Heart left ventricle (tissue), 16 donors: ENCODE measurements at regions not wholly inside any gene's neighbourhood (a gene's known extent, or its start where the extent isn't known, plus 50 kb on each side); places are given as distances from the start of the nearest gene placed in this dataset.

Experiments
- ATAC-seq, 4 donors: fragments of 200-7000 bp; cut with Tn5 transposase; one replicate each; pipeline ENCODE4 v1.9.1; 2020 to 2022; ENCODE audit warnings: moderate library complexity in 4 of 4, mild to moderate bottlenecking in 3 of 4, moderate number of reproducible peaks in 1 of 4
- DNase-seq, 5 donors: peaks; one replicate each; pipeline ENCODE4 v3.0.0-alpha.2; 2020
- H3K27ac ChIP-seq, 12 donors: fragments of 200-600 bp; sonication (generic) in 4 of 12; one replicate each; pipeline versions ENCODE4 v1.5.0 to v1.8.0; 2016 to 2022; ENCODE audit warnings: mild to moderate bottlenecking in 2 of 12
- H3K27me3 ChIP-seq, 9 donors: fragments of 200-600 bp; sonication (generic) in 2 of 9; one replicate each; pipeline versions ENCODE4 v1.5.1 to v1.8.0; 2016 to 2022; ENCODE audit warnings: mild to moderate bottlenecking in 3 of 9
- H3K36me3 ChIP-seq, 9 donors: fragments of 200-600 bp; sonication (generic) in 2 of 9; one replicate each; pipeline versions ENCODE4 v1.5.0 to v1.8.0; 2018 to 2022; ENCODE audit warnings: mild to moderate bottlenecking in 2 of 9
- H3K4me1 ChIP-seq, 12 donors: fragments of 200-600 bp; sonication (generic) in 4 of 12; one replicate each; pipeline versions ENCODE4 v1.5.0 to v1.8.0; 2016 to 2022; ENCODE audit warnings: mild to moderate bottlenecking in 3 of 12
- H3K4me3 ChIP-seq, 12 donors: fragments of 200-600 bp; sonication (generic) in 4 of 12; one replicate each; pipeline versions ENCODE4 v1.5.0 to v1.8.0; 2017 to 2022; ENCODE audit warnings: mild to moderate bottlenecking in 9 of 12, moderate library complexity in 4 of 12
- H3K9me3 ChIP-seq, 12 donors: fragments of 200-600 bp; sonication (generic) in 4 of 12; one replicate each; pipeline versions ENCODE4 v1.5.0 to v1.8.0; 2016 to 2022; ENCODE audit warnings: mild to moderate bottlenecking in 1 of 12
- CTCF ChIP-seq, 12 donors: fragments of 200-600 bp; sonication (generic) in 4 of 12; IDR thresholded peaks; one replicate each; pipeline versions ENCODE4 v1.5.0 to v1.8.0; 2018 to 2022; ENCODE audit warnings: antibody characterized with exemption in 12 of 12, mild to moderate bottlenecking in 5 of 12
- POLR2A ChIP-seq, 2 donors: fragments of 450-650 bp; IDR thresholded peaks; one replicate each; pipeline ENCODE4 v1.6.1; 2017; ENCODE audit warnings: antibody characterized with exemption in 2 of 2, mild to moderate bottlenecking in 2 of 2, moderate library complexity in 2 of 2
- WGBS, 4 donors: extraction: QIAGEN DNeasy Blood & Tissue Kit in 2 of 4; methylation state at CpG; one replicate each; pipeline versions ENCODE4 v1.1.5 to v1.1.7; 2013 to 2018; 5-methylcytosine and 5-hydroxymethylcytosine counted together
- intact Hi-C, 10 donors: fragments of 100-400 bp; cut with DNase I; formaldehyde crosslinking; loops; one replicate each; pipeline versions ENCODE4 v1.11.1 to v1.14.2; 2022
- donor health status: ischemic (EF 13 %, LVEDD 7.1; RV severe dilation, severe dysfunction).
- donor health status: healthy with polysubstance abuse.
- donor health status: DM: no; HTN: yes; CAD: no.
- donor health status: DM: no; HTN: no; CAD: no.
- donor health status: ischemic (EF 25% LVEDD 6.9; RV normal size, moderate dysfunction).
- donor health status: ischemic (EF 25% LVEDD 5.7; RV mildly dilated, moderate dysfunction).
- donor health status: healthy.
- donor health status: DM: yes; HTN: yes; CAD: no.
- donor health status: ischemic (EF 35%, LVEDD 5.7; RV mildly dilated, moderate dysfunction).
- donor health status: nonischemic (EF 11% LVEDD 7.7; RV severe dilation, severe dysfunction).
- donor health status: DM: yes; HTN: yes; CAD: no.
- donor health status: PGD.
- donor health status: ischemic (EF 29% LVEDD 5.4; RV normal size, mild dysfunction).
- donor health status: nonischemic (EF 23%, LVEDD 6.1; RV moderate dilation, normal function).

DNA sequence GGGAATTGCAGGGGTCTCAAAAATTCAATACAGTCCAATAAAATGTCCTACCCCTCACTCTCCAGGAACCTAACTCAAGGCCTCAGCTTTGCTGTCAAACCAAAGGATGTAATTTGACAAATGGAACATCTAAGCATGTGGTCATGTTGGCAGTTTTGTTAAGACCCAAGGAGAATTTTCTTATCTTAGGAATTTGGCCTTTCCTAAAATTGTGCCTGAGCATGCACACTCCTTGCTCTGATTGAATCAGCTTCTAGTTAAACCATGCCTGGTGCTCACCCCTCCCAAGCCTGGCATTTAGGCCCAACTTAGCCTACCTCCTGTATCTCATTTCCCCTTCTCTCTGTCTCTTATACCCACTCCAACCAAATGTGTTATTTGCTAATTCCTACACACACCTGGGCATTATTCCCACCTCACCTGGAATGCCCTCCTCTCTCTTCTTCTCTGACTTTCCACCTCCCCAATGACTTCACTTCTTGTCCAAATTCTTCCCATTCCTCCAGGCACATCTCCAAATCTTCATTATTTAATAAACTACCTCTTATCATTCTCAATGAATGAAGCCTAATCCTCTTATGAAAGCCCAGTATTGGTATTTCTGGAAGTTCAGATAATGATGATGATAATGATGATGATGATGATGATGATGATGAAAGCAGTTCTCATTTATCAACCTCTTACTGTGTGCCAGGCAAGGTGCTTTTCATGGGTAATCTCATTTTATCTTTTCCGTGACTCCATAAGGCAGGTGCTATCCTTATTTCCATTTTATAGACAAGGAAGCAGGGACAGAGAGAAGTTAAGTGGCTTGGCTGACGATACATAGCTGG is 178.0 kb upstream of the IRX6 start:
- H3K9me3 ChIP-seq = no peaks in the 10 kb centered on the region
- no peaks in the 10 kb centered on the region for H3K4me1 ChIP-seq
- H3K36me3 ChIP-seq = no peaks in the 10 kb centered on the region
- no peaks in the 10 kb centered on the region for H3K27me3 ChIP-seq
- intact Hi-C loops = loop anchor here in 1 of 10 donors (10.0 kb wide), 1 partner anchor 69 kb away; no protein-coding TSS in a partner anchor
- DNase-seq = no peak
- no peak for TF ChIP-seq CTCF (IDR thresholded peaks at IDR 0.05)
- TF ChIP-seq POLR2A (IDR thresholded peaks at IDR 0.05) = no peak
- WGBS, 4 donors = 78 to 90% (median 80%) methylated on average over 2 of the region's 2 CpGs
- ATAC-seq = no peak
- no peak overlapping the region for H3K4me3 ChIP-seq
- no peak overlapping the region for H3K27ac ChIP-seq

DNA sequence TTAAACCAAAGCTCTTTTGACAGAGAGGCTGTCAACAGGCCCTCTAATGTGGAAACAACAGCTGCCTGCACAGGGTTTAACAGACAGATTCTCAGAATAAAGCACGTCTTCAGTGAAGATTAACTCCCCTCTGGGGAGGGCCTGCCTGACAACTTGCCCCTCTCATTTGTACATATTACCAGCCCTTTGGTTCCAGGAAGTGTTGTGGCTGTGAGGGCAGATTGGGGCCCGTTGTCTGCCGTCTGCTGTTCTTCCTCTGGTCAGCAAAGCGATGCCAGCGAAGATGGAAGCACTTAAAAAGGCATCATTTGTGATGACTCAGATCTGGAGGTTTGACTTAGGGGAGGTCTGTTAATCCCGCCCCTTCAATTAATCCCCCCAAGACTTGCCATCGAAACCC is 177.0 kb upstream of the IRX6 start:
- Histone ChIP-seq H3K9me3 (no peaks in the 10 kb centered on the region), H3K4me1 (no peaks in the 10 kb centered on the region), H3K36me3 (no peaks in the 10 kb centered on the region), H3K27me3 (no peaks in the 10 kb centered on the region), H3K27ac (no peak overlapping the region), H3K4me3 (no peak overlapping the region)
- no peak for ATAC-seq
- intact Hi-C loops = loop anchor here in 1 of 10 donors (10.0 kb wide), 1 partner anchor 68 kb away; no protein-coding TSS in a partner anchor
- TF ChIP-seq CTCF (IDR thresholded peaks at IDR 0.05) (no peak), POLR2A (IDR thresholded peaks at IDR 0.05) (no peak)
- 40 to 56% (median 47%) methylated on average over 7 of the region's 7 CpGs for WGBS, 4 donors
- DNase-seq = no peak

DNA sequence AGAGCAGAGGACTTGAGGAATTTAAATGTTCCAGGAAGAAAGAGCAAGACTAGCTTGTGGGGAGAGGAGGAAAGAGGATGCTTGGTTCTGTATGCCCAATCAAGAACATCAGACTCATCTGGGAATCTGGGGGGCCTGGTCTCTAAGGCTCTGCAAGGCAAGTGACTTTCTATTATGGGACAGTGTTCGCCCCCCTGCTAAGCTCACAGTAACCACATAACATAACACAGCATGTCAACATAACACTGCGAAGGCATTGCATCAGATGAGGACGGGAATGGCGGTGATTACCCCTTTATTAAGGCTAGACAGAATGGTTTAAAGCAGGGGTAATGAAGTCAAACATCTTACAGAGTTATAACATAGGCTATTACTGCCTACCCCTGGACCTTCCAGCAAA is 176.6 kb upstream of the IRX6 start:
- Histone ChIP-seq H3K4me3 (no peak overlapping the region), H3K27me3 (no peaks in the 10 kb centered on the region), H3K4me1 (no peaks in the 10 kb centered on the region), H3K9me3 (no peaks in the 10 kb centered on the region), H3K36me3 (no peaks in the 10 kb centered on the region), H3K27ac (no peak overlapping the region)
- TF ChIP-seq POLR2A (IDR thresholded peaks at IDR 0.05) (no peak), CTCF (IDR thresholded peaks at IDR 0.05) (no peak)
- no peak for ATAC-seq
- 90 to 98% (median 91%) methylated on average over 4 of the region's 4 CpGs for WGBS, 4 donors
- DNase-seq = no peak
- intact Hi-C loops = loop anchor here in 1 of 10 donors (10.0 kb wide), 1 partner anchor 67 kb away; no protein-coding TSS in a partner anchor

- DNase-seq = no peak
- intact Hi-C loops = loop anchor here in 1 of 10 donors (10.0 kb wide), 1 partner anchor 65 kb away; no protein-coding TSS in a partner anchor
- WGBS, 4 donors = 67 to 76% (median 68%) methylated on average over 4 of the region's 4 CpGs
- Histone ChIP-seq H3K4me1 (no peaks in the 10 kb centered on the region), H3K27ac (no peak overlapping the region), H3K4me3 (no peak overlapping the region), H3K36me3 (no peaks in the 10 kb centered on the region), H3K27me3 (peaks cover 0 to 5% (median 0%) of the 10 kb centered on the region in 9 donors), H3K9me3 (no peaks in the 10 kb centered on the region)
- ATAC-seq = no peak
- TF ChIP-seq CTCF (IDR thresholded peaks at IDR 0.05) = no peak
Measured at GRCh38 chr16:55149622-55150021, 174.4 kb upstream of the IRX6 start.
